Stimulated activated CD4-positive, alpha-beta T cell treated with anti-CD3 and anti-CD28 coated beads, TNF-alpha, amount 100 ng/mL, for 48 hours (primary cell): ENCODE measurements at regions not wholly inside any gene's neighbourhood (a gene's known extent, or its start where the extent isn't known, plus 50 kb on each side); places are given as distances from the start of the nearest gene placed in this dataset.

Experiments used
- DNase-seq, 3 donors: peaks; one replicate each; pipeline ENCODE4 v3.0.0-alpha.2; 2020; ENCODE audit warnings: low read depth in 3 of 3

DNA sequence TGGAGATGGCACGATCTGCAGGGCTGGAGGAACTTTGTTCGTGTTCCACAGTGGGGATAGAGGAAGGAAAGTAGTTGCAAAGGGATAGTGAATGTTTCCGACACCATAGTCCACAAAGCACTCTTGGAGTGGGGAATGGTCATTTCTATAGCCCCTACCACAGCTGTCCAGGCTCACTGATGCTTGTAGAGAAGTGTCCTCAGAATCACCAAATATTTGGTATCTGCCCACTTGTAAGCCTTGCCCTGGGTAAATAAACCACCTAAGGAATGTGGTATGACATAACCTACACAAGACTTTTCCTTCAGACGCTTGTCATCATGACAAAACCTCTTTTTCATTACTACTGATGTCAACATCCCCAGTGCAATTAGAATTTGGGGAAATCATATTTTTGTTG, 686.5 kb upstream of the ARGLU1 start:
- DNase-seq, result no peak

DNA sequence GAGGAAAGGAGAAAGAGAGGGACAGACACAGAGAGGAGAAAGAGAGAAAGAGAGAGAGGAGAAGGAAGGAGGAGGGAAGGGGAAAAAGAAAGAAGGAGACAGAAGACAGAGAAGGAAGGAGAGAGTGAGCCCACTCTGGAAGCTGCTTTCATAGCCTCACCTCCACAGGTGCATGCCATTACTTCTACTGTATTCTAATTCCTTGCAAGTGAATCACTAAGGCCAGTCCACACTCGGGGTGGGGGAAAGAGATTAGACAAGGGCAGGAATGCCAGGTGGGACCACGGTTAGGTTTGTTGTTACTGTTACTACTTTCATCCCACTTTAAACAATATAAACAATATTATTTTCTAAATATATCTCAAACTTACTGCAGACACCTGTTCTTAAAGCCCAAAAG, 684.5 kb upstream of the ARGLU1 start:
- DNase-seq, result no peak

DNA sequence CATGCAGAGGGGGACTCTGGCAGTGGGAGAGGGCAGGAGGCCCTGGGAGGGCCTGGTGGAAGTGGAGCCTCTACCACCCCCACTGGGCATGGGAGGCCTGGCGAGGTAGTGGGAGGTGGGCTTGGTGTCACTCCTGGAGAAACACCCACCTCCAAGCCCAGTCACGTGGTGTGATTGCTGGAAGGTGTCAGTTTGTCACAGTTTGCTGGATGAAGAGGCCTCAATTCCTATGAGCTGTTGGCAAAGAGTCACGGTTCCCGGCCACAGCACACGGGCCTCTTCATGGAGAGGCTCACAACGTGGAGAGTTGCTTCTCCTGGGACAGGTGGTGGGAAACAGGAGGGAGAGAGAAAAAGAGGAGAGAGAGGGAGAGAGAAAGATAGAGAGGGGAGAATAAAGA, 684.1 kb upstream of the ARGLU1 start:
- no peak for DNase-seq

DNA sequence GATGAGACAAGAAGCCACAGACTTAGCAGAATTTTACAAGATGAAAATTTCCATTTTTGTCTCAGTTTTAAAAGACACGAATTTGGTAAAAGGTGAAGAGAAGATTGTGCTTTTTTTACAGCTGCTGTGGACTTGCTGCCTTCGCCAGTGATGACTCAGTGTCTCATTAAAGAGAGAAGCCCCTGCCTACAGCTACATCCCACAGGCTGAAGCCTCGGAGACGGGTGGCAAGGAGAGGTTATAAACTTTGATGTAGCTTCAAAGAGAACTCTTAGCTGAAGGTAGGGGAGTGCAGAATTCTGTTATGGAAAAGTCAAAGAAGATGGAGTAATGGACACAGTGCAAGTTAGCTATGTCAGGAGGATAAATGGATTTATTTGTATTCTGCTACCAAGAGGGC, 683.4 kb upstream of the ARGLU1 start:
- DNase-seq, result no peak

DNA sequence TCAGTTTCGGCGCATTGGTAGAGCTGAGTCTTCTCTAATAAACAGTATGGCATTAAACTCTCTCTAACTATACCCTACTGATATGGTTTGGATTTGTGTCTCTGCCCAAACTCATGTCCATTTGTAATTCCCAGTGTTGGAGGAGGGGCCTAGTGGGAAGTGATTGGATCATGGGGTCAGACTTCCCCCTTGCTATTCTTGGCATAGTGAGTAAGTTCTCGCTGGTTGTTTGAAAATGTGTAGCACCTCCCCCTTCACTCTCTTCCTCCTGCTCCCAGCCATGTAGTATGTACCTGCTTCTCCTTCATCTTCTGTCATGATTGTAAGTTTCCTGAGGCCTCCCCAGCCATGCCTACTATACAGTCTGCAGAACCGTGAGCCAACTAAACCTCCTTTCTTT, 682.7 kb upstream of the ARGLU1 start:
- DNase-seq, result no peak

DNA sequence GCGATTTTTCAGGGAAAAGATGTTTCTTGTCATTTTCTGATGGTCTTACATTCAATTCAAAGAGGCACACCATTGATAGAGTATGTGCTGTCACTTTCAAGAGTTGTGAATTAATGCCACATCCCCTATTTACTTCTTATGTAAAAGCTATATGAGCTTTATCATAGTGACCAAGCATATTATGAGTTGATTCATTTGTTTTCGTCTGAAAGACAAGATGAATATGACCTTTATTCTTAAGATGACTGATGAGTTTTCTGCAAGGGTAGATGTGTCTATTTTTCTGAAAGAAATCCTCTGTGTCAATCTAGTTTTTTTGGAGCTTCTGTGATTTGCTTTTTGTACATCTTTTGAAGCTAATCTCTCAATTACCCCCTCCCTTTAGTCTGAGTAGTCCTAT, 676.3 kb upstream of the ARGLU1 start:
- DNase-seq, result no peak

DNA sequence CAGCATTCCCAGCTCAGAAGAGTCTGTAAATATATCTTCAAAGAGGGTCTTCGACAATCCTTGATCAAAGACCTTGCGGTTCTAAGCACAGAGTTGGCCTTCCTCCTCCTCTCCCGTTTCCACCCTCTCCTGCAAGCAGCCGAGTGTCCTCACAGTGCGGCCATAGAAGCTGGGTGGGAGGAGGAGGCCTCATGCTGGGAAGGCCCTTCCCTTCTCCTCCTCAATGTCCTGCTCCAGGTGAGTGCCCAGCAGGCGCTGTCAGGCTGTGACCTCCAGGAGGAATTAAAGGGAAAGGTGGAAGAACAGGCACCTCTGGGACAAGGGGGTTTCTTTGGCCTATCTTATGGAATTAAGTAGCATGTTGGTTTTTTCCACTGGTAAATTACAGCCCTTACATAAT, 674.2 kb upstream of the ARGLU1 start:
- no peak for DNase-seq

DNA sequence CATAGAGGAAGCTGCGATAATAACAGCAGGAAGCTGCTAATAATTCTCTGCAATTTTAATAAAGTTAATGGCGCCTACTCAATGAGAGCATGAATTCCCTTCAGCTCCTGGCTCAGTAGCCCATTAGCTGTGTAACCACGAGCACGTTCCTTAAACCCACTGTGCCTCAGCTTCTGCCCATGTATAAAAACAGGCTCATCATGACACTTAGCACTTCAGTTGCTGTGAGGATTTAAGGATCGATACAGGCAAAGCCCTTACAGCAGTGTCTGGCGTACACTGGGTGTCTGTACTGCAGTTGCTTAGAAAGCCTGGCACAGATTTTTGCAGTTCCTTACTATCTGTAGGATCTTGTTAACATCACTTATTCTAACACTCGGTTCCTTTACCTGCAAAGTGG, 673.4 kb upstream of the ARGLU1 start:
- no peak for DNase-seq

DNA sequence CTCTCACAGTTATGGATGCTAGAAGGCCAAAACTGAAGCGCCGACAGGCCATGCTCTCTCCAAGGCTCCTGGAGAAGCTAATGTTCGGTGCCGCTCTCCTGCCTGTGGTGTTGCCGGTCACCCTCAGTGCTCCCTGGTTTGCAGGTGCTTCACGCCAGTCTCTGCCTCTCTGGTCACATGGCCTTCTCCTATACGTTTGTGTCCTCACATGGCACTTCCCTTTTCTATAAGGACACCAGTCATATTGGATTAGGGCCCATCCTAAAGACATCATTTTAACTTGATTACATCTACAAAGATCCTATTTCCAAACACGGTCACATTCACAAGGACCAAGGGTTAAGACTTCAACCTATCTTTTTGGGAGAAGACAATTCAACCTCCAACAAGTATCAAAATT, 671.3 kb upstream of the ARGLU1 start:
- DNase-seq, result no peak

DNA sequence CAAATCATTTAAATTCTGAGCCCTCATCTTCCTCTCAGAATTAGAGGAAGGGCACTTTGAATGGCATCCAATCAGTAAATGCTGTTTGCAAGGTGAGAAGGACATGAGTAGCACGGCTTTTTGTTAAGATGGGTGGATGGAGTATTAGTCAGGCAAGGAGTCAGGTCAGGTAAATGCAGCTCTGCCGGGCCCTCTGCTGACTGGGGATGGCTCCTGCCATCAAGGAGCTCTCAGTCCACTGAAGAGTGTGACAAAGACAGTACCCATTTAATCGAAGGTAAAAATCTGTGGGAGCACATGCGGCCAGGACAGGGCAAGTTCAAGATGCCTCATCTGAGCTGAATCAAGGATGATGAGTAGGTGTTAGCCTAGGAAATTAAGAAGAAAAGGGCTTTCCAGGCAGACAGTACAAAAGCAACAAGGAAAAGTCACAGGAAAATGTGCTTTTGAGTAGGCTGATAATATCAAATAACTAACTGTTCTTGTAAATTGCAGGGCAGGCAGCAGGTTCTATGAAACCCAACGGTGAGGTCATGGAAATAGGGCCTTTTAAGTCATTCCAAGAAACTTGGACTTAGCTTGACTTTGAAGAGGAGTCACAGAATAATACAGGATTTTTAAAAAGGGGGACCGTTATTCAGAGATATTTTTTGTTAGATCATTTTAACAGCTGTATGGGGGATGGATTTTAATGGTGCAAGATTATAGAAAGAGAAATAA, 670.5 kb upstream of the ARGLU1 start:
- DNase-seq, result no peak

DNA sequence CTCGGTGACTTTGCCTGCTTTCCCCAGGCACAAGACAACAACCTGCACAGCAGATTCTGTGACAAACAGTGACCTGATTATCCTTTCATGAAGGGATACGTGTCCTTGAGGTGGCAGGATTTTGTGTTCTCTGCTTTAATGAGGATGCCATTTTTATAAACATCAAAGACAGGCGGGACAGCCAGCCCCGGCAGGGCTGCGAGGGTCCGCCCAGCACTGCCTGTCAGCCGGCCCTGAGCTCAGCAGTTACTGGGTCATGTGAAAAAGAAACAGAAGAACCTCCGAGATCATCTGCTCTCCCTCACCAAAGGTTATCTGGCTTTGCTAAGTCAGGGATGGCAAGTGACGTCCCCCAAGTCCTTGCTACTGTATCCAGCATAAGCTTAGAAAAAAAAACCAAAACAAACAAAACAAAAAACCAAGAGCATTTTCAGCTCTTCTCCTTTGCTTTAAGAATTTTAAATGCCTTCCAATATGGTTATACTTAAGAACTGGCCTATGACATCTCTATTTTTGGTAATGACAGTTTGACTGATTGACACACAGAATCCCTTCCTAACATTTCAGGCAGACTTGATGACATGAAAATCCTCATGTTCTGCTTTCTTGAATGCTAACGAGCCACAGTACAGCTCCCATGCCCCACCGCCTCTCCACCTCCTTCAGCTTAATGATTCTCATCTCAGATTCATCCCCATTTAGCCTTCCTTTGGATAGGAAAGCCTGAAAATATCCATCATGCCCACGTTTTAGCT, 666.6 kb upstream of the ARGLU1 start:
- DNase-seq, result no peak

DNA sequence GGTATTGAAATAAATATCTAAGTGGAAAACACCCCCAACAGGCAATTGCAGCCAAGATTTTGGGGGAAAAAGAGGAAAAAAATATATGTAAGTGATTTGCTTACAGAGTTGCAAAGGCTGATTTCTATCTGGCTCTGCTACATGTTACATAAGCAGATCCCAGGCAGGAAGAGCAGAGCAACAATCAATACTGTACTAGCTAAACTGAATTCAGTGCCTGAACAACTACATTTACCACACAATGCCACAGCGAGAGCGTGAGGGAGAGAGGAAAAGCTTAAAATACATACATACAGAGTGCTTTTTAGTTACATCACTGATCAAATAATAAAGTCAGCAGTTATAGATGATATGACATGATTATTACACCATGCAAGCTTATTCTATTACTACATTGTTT, 665.6 kb upstream of the ARGLU1 start:
- DNase-seq, result no peak

DNA sequence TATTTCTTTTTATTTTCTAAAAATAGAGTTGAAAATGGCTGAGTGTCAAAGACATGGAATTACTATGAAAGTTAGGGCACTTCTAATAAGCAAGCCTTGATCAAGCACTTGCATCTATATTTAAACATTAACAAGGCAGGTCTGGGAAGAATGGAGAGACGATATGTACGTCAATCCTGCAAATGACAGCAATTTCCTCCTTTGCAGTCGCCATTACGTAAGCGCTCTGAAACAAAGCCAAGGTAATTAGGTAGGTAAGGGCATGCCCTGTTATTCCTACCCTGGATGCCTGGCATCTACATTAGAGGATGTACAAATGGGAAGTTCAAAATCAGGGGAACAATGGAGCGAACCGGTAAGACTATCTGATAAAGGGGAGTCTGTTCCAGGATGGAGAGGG, 664.0 kb upstream of the ARGLU1 start:
- DNase-seq, result no peak

DNA sequence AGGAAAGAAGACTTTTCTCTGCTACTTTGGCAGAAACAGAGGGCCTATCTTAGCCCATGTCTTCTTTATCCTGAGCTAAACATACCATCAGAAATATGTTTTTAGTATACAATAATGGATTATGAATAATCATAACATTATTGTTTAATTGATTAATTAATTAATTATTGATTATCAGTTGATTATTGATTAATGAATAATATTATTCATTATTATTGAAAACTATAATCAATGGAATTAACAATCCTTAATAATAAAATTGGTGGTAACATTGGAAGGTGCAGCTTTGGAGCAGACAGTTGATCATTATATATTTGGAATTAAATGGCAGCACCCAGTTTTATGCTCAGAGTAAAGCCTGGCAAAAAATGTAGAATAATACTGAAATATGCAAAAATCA, 655.9 kb upstream of the ARGLU1 start:
- DNase-seq, result no peak

DNA sequence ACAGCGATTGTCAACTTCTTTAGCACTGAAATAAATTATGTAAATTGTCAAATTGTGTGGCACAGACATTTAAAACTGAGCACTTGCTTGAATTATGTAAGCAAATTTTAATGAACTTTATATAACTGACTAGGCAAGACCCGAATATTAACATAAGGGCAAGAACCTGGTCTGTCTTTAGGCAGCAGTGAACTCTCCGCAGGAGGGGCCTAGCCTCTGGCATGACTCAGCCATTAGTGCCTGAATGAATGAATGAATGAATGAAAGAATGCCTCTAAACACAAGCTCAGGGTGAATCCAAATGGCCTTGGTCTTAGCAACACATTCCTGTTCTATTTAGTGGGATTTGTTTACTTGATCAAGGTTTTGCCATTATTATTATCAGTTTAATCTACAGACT, 654.7 kb upstream of the ARGLU1 start:
- DNase-seq, result no peak

DNA sequence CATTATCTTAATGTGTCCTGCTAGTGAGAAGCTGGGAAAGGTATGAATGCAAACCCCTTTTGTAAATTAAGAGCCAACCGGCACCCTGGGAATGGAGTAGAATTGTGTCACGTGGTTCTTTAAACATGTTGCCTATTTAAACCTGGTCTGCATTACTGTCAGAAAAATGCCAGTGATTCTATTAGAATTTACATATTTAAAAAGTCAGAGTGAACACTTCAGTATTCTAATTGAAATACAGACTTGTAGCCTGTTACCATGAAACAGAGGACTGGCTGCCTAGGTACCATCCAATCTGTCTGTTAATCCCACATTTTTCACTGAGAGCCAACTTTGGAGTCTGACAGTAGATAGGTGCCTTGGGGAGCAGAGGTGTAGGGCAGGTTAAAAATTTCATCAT, 652.3 kb upstream of the ARGLU1 start:
- DNase-seq, result no peak

DNA sequence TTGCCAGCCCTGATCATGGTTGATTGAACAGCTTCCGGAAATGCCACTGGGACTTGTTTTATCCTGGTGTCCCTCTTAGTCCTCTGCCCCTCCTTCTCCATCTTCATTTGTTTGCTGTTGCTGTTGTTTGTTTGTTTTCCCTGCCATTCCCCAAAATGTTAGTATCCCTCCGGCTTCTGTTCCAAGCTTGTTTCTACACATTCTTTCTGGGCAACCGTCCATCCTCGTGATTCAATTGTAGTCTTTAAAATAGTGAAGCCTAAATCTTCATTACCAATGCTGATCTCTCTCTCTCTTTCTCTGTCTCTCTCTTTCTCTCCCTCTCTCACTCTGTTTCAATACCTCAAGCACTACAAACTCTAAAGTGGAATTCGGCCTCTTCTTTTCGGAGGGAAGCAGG, 649.3 kb upstream of the ARGLU1 start:
- no peak for DNase-seq

DNA sequence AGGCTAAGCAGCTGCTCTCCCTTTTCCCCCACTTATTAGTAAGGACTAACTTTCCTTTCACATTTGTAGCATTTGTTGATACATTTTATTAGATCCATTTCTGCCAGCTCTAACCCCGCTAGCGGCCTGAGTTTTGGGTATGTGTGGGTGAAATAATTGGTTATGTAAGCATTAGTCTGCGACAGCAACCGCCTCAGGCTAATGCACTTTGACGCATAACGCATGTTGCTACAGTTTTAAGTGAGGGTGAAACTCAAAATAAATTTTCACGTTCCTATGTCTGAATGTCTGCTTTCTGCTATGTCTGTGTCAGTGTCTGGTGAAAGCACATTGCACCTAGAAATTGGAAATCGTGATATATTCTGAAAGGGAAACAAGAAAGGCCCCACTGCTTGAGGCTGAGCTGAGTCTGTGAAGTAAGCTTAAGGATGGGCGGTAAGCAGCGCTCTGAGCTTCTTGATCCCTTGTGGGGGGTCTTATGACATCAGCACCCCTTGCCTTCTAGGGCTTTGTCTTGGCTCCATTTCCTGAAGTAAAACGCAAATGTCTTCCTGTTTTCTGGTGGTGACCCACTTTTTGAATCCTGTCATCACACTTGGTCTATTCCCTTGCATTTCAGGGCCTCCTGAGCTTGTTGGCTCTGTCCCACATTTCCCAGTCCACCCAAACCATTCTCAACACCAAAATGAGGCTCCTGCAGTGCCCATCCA, 648.3 kb upstream of the ARGLU1 start:
- no peak for DNase-seq

DNA sequence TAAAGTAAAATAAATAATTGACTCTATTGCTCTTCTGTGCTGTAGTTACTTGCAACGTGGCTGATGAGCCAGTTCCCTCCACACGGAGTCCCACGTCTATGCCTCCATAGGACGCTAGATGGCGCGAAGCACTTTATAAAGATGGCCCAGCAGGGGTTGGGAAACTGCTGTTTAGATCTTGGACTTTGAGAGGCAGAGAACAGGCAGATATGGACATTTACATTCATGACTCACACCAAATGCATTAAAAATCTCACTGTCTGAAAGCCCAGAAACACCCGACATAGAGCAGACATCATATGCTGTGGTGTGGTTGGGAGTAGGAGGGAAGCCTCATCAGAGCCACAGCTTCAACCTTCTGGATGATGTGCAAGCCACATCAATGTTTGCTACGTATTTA, 643.1 kb upstream of the ARGLU1 start:
- peak; percentile 7 to 33 (median 23) for DNase-seq

DNA sequence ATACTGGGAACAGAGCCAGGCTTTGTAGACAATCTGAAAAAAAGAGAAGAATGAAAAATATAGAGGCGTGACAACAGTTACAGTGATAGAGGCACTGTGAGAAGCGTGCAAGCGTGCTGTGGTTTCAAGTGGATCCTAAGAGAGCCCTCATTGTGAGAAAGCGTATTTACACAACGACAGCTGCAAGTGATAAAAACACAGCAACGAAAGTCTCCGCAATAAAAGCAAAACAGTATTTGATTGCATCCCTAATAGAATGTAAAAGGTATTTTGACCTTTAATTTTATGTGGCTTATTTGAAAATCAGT, 642.7 kb upstream of the ARGLU1 start:
- DNase-seq, result no peak

DNA sequence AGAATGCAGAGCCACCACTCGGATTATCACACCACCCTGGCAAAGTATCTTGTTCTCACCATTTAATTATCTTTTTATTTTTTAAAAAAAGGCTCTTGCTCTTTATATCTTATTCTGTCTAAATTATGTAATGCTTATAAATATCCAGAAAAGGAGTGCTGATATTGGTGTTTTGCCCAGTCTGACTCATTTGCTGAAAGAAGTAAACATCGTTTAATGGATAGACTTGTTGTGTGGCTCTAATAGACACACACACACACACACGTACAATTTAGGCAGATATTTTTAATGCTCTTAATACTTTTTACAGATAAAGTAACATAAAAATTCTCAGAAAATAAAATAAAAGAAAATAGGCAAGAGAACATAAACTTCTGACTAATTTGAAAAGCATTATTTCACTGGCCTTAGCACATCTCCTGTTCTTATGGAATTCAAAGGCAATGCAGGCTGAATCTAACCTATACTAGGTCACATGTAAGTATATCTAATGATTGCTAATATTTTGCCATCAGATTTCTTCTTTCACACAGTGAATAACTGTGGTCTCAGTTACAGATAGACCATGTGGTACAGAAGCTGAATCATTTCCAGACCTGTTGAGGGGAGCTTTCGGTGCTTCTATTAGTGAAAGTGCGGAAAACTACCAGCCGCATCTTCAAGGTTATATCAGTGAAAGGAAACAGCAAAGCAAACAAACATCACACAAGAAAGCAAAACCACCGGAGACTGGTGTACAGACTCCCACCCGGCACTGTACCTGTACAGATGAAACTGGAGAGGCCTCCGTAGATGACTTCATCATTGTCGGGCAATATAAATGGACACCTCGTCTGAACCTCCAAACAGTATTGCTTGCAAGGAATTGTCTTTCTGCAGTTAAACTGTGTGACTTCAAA, 642.1 kb upstream of the ARGLU1 start:
- no peak for DNase-seq

DNA sequence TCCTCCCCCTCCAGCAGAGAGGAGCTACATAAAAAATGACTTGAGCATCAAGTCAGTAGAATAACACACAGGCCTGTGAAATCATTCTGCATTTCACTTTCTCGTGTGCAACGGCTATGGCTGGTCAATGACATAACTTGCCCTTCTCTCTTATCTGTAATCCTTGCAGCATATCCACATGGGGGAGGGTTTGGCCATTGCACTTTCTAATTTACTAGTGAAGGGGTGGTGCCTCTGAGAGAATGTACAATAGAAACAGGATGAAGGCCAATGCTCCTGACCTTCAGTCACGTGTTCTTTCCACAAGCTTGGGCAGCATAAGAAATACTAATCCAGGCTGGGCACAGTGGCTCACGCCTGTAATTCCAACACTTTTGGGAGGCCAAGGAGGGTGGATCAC, 641.0 kb upstream of the ARGLU1 start:
- DNase-seq, result no peak
